ENCODE measurements at regions not wholly inside any gene's neighbourhood (a gene's known extent, or its start where the extent isn't known, plus 50 kb on each side); places are given as distances from the start of the nearest gene placed in this dataset.
"Not testable (repeated sequence)": the region's sequence is repeated elsewhere in the genome, so short reads cannot be mapped to it uniquely, and the experiment has no call there.

DNA sequence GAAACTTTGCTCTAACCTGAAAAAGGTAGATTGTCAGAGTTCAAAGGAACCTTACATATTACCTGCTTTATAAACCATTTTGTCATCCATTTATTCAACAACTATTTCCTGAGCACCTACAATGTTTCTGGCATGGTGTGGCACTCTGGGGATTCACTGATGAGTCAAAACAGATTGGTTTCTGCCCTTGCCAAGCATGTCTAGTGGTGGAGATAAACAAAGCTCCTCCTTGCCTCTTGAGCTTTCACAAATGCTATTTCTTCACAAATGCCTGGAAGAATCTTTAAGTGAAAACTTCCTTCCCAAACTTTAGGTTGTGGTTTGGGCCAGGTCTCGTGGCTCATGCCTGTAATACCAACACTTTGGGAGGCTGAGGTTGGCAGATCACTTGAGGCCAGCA lies 85.1 kb upstream of the RELN start:
- no peak for DNase-seq

DNA sequence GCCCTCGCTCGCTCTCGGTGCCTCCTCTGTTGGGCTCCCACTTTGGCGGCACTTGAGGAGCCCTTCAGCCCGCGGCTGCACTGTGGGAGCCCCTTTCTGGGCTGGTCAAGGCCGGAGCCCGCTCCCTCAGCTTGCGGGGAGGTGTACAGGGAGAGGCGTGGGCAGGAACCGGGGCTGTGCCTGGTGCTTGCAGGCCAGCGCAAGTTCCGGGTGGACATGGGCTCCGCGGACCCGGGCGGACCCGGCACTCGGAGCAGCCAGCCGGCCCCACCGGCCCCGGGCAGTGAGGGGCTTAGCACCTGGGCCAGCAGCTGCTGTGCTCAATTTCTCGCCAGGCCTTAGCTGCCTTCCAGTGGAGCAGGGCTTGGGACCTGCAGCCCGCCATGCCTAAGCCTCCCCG lies 82.2 kb upstream of the RELN start:
- not testable (repeated sequence) for DNase-seq

DNA sequence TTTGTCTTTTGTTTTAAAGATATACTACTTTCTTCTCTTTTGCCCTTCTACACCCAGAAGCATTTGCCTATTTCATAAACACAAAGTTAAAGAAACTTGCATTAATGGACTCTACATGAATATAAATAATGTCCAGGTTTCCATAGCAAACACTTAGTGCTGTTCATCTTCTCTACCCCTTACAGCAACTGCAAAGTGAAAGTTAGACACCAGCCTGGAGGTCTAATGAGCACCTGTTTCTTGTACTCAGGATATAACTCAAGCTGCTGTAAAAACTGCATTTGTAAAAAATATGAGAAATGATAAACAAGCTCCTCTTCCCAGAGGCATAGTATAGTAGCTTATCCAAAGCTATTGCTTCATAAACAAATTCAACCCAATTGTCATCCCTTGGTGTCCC lies 76.0 kb upstream of the RELN start:
- no peak for DNase-seq

DNA sequence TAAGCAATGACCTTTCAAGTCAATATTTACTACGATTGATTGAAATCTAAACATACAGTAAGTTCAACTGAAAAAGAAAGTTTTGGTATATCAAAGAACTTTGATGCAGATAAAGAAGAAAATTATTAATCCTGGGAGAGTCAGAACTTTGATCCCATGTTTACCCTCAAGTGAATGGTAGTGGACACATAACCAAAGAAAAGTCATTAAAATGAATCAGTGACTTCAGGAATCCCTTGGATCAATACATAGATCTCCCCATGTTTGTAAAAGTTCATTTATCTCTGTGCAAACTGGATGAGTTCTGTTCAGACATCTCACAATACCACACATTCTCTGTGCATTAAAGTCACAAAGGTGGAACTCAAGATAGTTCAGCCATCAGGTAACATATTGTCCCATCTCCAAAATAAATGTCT lies 75.5 kb upstream of the RELN start:
- no peak for DNase-seq

DNA sequence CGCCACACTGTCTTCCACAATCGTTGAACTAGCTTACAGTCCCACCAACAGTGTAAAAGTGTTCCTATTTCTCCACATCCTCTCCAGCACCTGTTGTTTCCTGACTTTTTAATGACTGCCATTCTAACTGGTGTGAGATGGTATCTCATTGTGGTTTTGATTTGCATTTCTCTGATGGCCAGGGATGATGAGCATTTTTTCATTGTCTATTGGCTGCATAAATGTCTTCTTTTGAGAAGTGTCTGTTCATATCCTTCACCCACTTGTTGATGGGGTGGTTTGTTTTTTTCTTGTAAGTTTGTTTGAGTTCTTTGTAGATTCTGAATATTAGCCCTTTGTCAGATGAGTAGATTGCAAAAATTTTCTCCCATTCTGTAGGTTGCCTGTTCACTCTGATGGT lies 74.3 kb upstream of the RELN start:
- DNase-seq: not testable (repeated sequence)

DNA sequence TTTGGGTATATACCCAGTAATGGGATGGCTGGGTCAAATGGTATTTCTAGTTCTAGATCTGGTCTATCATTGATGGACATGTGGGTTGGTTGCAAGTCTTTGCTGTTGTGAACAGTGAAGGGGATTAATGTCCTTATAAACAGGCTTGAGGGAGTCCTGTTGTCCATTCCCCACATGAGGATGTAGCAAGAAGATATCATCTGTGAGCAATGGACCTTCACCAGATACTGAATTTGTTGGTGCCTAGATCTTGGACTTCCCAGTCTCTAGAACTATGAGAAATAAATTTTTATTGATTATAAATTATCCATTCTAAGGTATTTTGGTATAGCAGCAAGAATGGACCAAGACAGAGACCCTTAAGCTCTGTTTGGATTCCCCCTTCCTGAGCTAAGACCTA lies 72.2 kb upstream of the RELN start:
- DNase-seq: no peak

DNA sequence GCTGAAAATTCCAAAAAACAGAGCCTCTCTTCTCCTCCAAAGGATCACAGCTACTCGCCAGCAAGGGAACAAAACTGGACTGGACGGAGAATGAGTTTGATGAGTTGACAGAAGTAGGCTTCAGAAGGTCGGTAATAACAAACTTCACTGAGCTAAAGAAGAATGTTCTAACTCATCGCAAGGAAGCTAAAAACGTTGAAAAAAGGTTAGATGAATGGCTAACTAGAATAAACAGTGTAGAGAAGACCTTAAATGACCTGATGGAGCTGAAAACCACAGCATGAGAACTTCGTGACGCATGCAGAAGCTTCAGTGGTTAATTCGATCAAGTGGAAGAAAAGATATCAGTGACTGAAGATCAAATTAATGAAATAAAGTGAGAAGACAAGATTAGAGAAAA lies 70.4 kb upstream of the RELN start:
- DNase-seq: not testable (repeated sequence)

DNA sequence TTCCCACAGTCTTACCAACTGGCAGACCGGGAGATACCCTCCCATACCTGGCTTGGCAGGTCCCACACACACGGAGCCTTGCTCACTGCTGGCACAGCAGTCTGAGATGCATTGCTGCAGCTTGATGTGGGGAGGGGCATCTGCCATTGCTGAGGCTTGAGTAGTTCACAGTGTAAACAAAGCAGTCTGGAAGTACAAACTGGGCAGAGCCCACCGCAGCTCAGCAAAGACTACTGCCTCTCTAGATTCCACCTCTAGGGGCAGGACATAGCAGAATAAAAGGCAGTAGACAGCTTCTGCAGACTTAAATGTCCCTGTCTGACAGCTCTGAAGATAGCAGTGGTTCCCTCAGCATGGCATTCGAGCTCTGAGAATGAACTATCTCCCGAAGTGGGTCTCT lies 69.6 kb upstream of the RELN start:
- no peak for DNase-seq

DNA sequence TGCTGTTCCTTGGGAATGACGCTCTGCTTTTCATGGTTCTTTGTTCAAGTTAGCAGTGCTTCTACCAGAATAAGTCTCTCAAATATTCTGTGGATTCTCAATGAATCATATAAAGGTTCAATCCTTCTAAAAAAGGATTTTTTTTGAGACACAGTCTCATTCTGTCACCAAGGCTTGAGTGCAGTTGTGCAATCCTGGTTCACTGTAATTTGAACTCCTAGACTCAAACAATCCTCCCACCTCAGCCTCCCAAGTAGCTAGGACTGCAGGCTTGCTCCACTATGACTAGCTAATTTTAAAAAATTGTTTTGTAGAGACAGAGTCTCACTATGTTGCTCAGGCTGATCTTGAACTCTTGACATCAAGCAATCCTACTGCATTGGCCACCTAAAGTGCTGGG lies 64.9 kb upstream of the RELN start:
- DNase-seq: no peak

DNA sequence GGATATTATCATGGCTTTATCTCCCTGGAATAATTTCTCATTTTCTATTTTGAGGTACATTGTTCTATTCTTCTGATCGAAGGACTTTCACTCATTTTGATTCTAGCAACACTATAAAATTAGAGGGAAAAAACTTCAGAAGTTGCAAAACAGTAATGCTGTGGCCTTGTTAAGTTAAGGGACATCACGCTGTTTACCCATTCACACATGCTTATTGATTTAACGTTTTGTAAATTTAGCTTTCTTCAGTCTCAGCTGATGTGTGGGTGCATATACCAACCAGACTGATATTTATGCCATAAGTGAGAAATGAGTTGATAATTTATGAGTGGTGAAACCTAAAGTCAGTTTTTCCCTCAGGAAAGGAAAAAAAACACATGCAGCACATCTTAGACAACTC lies 63.5 kb upstream of the RELN start:
- no peak for DNase-seq

DNA sequence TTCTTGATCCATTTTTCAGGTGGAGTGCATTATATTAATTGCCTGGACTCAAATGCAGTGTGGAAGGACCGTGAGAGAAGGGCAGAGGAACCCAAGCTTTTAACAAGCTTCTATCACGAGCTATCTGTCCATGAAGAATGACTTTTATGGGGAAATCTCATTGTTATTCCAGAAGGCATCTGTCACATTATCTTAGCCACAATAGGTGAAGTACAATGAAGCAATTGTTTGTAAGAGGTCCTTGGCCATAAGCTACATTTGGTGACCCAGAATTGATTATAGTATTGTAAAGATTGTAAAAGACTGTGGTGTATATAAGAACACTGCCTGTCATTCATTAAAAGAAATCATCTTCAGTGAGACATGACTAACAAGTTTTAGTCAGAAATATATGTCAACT lies 58.6 kb upstream of the RELN start:
- DNase-seq: peak; percentile 51

DNA sequence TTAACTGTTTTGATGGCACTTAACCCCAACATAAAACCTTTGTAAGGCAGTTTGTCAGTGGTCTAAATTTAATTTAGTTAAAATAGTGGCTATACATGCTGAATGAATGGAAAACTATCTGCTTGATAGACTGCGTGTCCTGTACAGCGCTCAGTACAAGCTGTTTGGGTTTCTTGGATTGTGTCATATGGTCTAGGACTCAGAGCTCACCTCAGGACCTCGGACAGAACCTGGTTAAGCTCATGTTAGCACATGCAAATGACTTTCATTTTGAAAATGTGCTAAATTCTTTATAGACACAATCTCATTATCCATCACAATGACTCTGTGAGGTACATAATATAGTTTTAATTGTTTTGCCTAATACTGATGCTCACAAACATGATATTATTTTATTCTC lies 55.7 kb upstream of the RELN start:
- no peak for DNase-seq

DNA sequence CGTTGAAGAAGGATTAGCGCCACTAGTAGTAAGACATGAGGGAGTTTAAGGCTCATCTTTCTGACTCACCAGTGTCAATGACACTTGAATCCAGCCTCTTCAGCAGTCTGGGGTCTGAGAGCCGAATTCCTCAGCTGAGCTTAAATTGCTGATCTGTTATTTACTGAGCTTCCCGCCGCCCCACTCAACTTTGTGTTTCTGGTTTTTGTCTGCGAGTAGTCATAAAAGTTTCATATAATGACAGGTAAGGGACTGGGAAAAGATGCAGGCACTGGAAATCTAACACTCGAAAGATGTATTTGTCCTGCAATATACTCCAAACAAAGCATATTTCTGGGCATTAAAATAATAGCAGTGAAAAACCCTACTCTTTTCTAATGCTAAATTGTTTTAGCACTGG lies 51.2 kb upstream of the RELN start:
- DNase-seq: no peak

DNA sequence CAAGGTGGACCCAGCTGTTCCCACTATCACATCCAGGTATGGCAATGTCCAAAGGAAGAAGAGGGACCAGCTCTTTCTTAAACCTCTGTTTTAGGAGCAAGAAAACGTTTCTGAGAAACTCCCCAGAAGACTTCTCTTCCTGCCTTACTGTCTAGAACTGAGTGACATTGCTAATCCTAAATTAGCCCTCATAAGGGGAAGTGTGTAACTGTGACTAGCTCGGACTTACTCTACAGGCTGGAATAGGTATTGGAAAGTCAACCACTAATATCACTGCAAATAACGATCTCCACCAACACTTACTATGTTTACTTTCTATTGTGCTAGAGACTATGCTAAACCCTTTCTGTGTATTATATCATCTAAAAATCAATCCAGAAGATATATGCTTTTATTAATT lies 49.9 kb upstream of the RELN start:
- no peak for DNase-seq
